Fibroblast of the aortic adventitia (primary cell): ENCODE measurements at regions not wholly inside any gene's neighbourhood (a gene's known extent, or its start where the extent isn't known, plus 50 kb on each side); places are given as distances from the start of the nearest gene placed in this dataset.

Experiments used
- DNase-seq: peaks from one replicate; pipeline ENCODE4 v3.0.0-alpha.2; 2010; ENCODE audit warnings: low read depth
- H3K4me3 ChIP-seq: 2 replicates; pipeline ENCODE4 v1.5.1; 2011; ENCODE audit warnings: low read depth, mild to moderate bottlenecking, control low read depth, low read length, moderate library complexity
- CTCF ChIP-seq: IDR thresholded peaks from 2 replicates; pipeline ENCODE4 v1.5.1; 2011; ENCODE audit warnings: mild to moderate bottlenecking, low read length, control low read depth, inconsistent platforms; ENCODE audit not compliant: insufficient read depth

GRCh38 chr1:95916616-95917015 lies 682.6 kb downstream of the RWDD3 start:
- DNase-seq = peak; percentile 21
- H3K4me3 ChIP-seq = no peak overlapping the region
- peak; percentile 46 for TF ChIP-seq CTCF

DNA sequence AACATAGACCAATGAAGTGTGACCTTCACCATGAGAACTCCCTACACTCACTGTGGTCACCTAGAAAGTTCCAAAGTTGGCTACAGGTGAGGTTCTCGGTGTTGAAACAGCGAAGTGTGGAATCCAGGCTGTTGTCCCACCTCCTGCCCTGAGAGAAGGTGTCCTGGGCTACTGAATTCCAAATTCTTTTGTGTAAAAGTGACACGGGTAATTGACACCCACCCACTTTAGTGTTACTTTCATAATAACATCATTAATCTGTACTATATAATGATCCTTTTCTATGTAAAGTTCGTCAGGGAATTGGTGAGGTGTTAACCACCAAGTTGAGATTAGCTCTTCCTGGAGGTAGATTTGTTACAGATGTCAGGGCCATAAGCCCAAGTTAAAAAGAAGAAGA lies 690.7 kb downstream of the RWDD3 start:
- TF ChIP-seq CTCF = no peak
- H3K4me3 ChIP-seq = no peak overlapping the region
- no peak for DNase-seq

- no peak for DNase-seq
- TF ChIP-seq CTCF = no peak
- H3K4me3 ChIP-seq = no peak overlapping the region
Measured at GRCh38 chr1:95926331-95926730, 692.3 kb downstream of the RWDD3 start.

GRCh38 chr1:95927061-95927460 lies 693.1 kb downstream of the RWDD3 start:
- no peak overlapping the region for H3K4me3 ChIP-seq
- DNase-seq = no peak
- TF ChIP-seq CTCF = no peak

GRCh38 chr1:95935719-95936118 lies 701.7 kb downstream of the RWDD3 start:
- no peak for DNase-seq
- H3K4me3 ChIP-seq = no peak overlapping the region
- no peak for TF ChIP-seq CTCF

- no peak for DNase-seq
- no peak for TF ChIP-seq CTCF
- H3K4me3 ChIP-seq = no peak overlapping the region
Measured at GRCh38 chr1:95941121-95941798, 707.2 kb downstream of the RWDD3 start.

DNA sequence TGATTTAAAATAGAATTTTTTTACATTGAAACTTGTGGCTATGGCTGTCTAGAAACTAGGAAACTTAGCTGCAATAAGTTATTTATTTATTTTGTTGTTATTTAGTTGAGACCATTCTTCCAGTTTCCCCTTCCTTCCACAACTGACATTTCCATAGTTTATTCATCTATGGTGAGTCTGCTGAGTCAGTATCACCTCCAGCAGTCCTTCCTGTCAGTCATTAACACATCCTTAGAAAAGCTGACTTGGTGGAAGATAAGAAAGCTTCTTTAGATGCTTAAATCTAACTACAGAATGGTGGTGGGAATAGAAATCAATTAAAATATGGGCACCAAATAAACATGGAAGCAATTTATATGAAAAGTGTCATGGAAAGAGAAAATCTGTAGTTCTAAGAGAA lies 714.0 kb downstream of the RWDD3 start:
- no peak for TF ChIP-seq CTCF
- DNase-seq = no peak
- H3K4me3 ChIP-seq = no peak overlapping the region
